HEK293T (cell line): ENCODE measurements at regions not wholly inside any gene's neighbourhood (a gene's known extent, or its start where the extent isn't known, plus 50 kb on each side); places are given as distances from the start of the nearest gene placed in this dataset.
"Not testable (repeated sequence)": the region's sequence is repeated elsewhere in the genome, so short reads cannot be mapped to it uniquely, and the experiment has no call there.

ENCODE experiments used
- CTCF ChIA-PET: fragments of 350-600 bp; formaldehyde crosslinking; extraction: SDS; loops from one replicate; lab custom pipeline; 2021; ENCODE audit warnings: antibody characterized with exemption, inconsistent platforms; lab: Yijun Ruan, JAX
- POLR2A ChIA-PET: fragments of 350-600 bp; formaldehyde crosslinking; extraction: SDS; loops from one replicate; lab custom pipeline; 2020; ENCODE audit warnings: antibody characterized with exemption, inconsistent platforms; lab: Yijun Ruan, JAX
- DNase-seq: peaks from one replicate; pipeline ENCODE4 v3.0.0; 2012; ENCODE audit warnings: mixed read lengths; ENCODE audit errors: extremely low spot score
- ARNT ChIP-seq: fragments of 450-650 bp; IDR thresholded peaks from 2 replicates; pipeline ENCODE4 v1.6.1; 2017; ENCODE audit warnings: mild to moderate bottlenecking
- BHLHE40 ChIP-seq: fragments of 450-650 bp; IDR thresholded peaks from 2 replicates; pipeline ENCODE4 v1.6.1; 2016; ENCODE audit warnings: mild to moderate bottlenecking, moderate library complexity, borderline replicate concordance
- CTBP1 ChIP-seq: fragments of 450-650 bp; IDR thresholded peaks from 2 replicates; pipeline ENCODE4 v1.6.1; 2016; ENCODE audit warnings: borderline replicate concordance
- ELF4 ChIP-seq: fragments of 450-650 bp; IDR thresholded peaks from 2 replicates; pipeline ENCODE4 v1.6.1; 2017; ENCODE audit warnings: antibody characterized with exemption
- FOXA1 ChIP-seq: fragments of 450-650 bp; IDR thresholded peaks from 2 replicates; pipeline ENCODE4 v1.6.1; 2016; ENCODE audit warnings: mild to moderate bottlenecking
- FOXK2 ChIP-seq: fragments of 450-650 bp; IDR thresholded peaks from 2 replicates; pipeline ENCODE4 v1.6.1; 2016; ENCODE audit warnings: mild to moderate bottlenecking
- FOXM1 ChIP-seq: fragments of 450-650 bp; IDR thresholded peaks from 2 replicates; pipeline ENCODE4 v1.6.1; 2017; ENCODE audit warnings: mild to moderate bottlenecking, borderline replicate concordance
- HDGF ChIP-seq: fragments of 450-650 bp; IDR thresholded peaks from 2 replicates; pipeline ENCODE4 v1.6.1; 2017; ENCODE audit warnings: antibody characterized with exemption, borderline replicate concordance
- L3MBTL2 ChIP-seq: fragments of 450-650 bp; conservative IDR thresholded peaks from 2 replicates; pipeline ENCODE4 v1.6.1; 2016; ENCODE audit warnings: mild to moderate bottlenecking
- LEF1 ChIP-seq: fragments of 450-650 bp; IDR thresholded peaks from 2 replicates; pipeline ENCODE4 v1.6.1; 2017; ENCODE audit warnings: mild to moderate bottlenecking, borderline replicate concordance
- NFRKB ChIP-seq: fragments of 450-650 bp; IDR thresholded peaks from 2 replicates; pipeline ENCODE4 v1.6.1; 2016; ENCODE audit warnings: mild to moderate bottlenecking, moderate library complexity
- PKNOX1 ChIP-seq: fragments of 450-650 bp; IDR thresholded peaks from 2 replicates; pipeline ENCODE4 v1.6.1; 2016
- SP1 ChIP-seq: fragments of 450-650 bp; IDR thresholded peaks from 2 replicates; pipeline ENCODE4 v1.6.1; 2017
- SUZ12 ChIP-seq: fragments of 450-650 bp; IDR thresholded peaks from 2 replicates; pipeline ENCODE4 v1.6.1; 2016; ENCODE audit warnings: mild to moderate bottlenecking
- TARDBP ChIP-seq: fragments of 450-650 bp; IDR thresholded peaks from 2 replicates; pipeline ENCODE4 v1.6.1; 2016
- ZNF384 ChIP-seq: fragments of 450-650 bp; IDR thresholded peaks from 2 replicates; pipeline ENCODE4 v1.6.1; 2016

GRCh38 chr15:81870062-81870745 lies 175.6 kb downstream of the MEX3B start:
- DNase-seq, POLR2A ChIA-PET, CTCF ChIA-PET: not testable (repeated sequence)
- TF ChIP-seq L3MBTL2, result 0 out of 2 replicates have a peak, but pooled peaks have one; percentile 10

- ChIA-PET POLR2A (no interaction called here), CTCF (no interaction called here)
- no peak for TF ChIP-seq CTBP1
- TF ChIP-seq FOXK2, result no peak
- TF ChIP-seq FOXM1, result no peak
- TF ChIP-seq PKNOX1, result no peak
- TF ChIP-seq HDGF, result no peak
- no peak for TF ChIP-seq ARNT
- TF ChIP-seq NFRKB, result no peak
- TF ChIP-seq L3MBTL2, result no peak
- no peak for TF ChIP-seq SUZ12
- no peak for TF ChIP-seq ELF4
- no peak for TF ChIP-seq TARDBP
- no peak for TF ChIP-seq BHLHE40
- TF ChIP-seq SP1, result no peak
- no peak for TF ChIP-seq LEF1
- no peak for TF ChIP-seq FOXA1
- TF ChIP-seq ZNF384, result no peak
- DNase-seq, result no peak
These were observed 176.5 kb downstream of the MEX3B start for GRCh38 chr15:81869161-81869954.

- DNase-seq, result no peak
These were observed 179.8 kb downstream of the MEX3B start for GRCh38 chr15:81865850-81866537.

GRCh38 chr15:81863162-81863561 lies 182.7 kb downstream of the MEX3B start:
- POLR2A ChIA-PET, result no interaction called here
- TF ChIP-seq L3MBTL2 (no peak), TARDBP (no peak), LEF1 (no peak), HDGF (no peak), ZNF384 (no peak), PKNOX1 (no peak), FOXA1 (no peak), FOXM1 (no peak), ELF4 (no peak), NFRKB (no peak), SP1 (no peak)
- CTCF ChIA-PET, result no interaction called here
- no peak for DNase-seq

More at GRCh38 chr15:81865850-81866537, 179.8 kb downstream of the MEX3B start:
- ChIA-PET CTCF (interaction anchor here (0.6 kb wide), 1 partner anchor 234 kb away, joined by 4 read pairs; no protein-coding TSS in a partner anchor), POLR2A (no interaction called here)
- TF ChIP-seq FOXM1 (no peak), TARDBP (no peak)

GRCh38 chr15:81859737-81860516 lies 185.9 kb downstream of the MEX3B start:
- no peak for TF ChIP-seq ZNF384
- TF ChIP-seq SUZ12, result no peak
- TF ChIP-seq ELF4, result no peak
- TF ChIP-seq FOXA1, result no peak
- TF ChIP-seq ARNT, result no peak
- no peak for TF ChIP-seq L3MBTL2
- TF ChIP-seq HDGF, result no peak
- no peak for TF ChIP-seq TARDBP
- CTCF ChIA-PET, result no interaction called here
- POLR2A ChIA-PET, result no interaction called here
- DNase-seq, result no peak

- no peak for DNase-seq
- TF ChIP-seq NFRKB (no peak), HDGF (no peak), PKNOX1 (no peak), SP1 (no peak), LEF1 (no peak), FOXK2 (no peak), FOXM1 (no peak), ARNT (no peak), L3MBTL2 (no peak), BHLHE40 (no peak), TARDBP (no peak), ELF4 (no peak), CTBP1 (no peak), SUZ12 (no peak), ZNF384 (no peak), FOXA1 (no peak)
- ChIA-PET POLR2A (no interaction called here), CTCF (no interaction called here)
These were observed 187.2 kb downstream of the MEX3B start for GRCh38 chr15:81858586-81858985.
